ENCODE measurements at regions not wholly inside any gene's neighbourhood (a gene's known extent, or its start where the extent isn't known, plus 50 kb on each side); places are given as distances from the start of the nearest gene placed in this dataset.

DNA sequence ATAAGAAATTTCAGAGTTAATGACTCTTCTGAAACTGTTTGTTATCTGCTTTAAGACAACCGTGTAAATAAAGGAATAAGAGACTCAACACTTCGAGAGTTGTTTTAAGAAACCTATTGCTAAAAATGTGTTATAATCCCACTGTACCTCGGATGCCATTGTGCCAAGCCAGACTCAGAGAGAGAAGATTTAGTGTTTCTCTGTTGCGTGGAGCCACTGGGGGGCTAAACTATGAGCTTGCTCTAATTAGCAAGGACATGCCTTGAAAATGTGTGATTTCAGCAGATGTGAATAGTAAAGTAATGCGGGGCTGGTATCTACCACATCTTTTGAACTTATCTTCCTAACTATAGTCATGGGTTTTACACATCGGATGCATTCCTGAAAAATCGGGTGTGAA lies 56.2 kb upstream of the TARBP1 start:
- TF ChIP-seq CTCF (conservative IDR thresholded peaks at IDR 0.05 in 1 of 2, IDR thresholded peaks at IDR 0.05 in 1 of 2; ENCODE audit: low read depth in 1 of 2, low read length in 2 of 2) (no peak), EZH2 (IDR thresholded peaks at IDR 0.05; ENCODE audit: low read length, missing control alignments) (no peak)

Measured in fibroblast of lung (primary cell).